Activated naive CD8-positive, alpha-beta T cell treated with anti-CD3 and anti-CD28 coated beads, Interleukin-2, amount 50 U/mL, for 24 hours (primary cell): ENCODE measurements at regions not wholly inside any gene's neighbourhood (a gene's known extent, or its start where the extent isn't known, plus 50 kb on each side); places are given as distances from the start of the nearest gene placed in this dataset.

ENCODE experiments used
- ATAC-seq: fragments of 150-1000 bp; cut with Tn5 transposase; one replicate; pipeline ENCODE4 v1.10.0; 2021
- DNase-seq: peaks from one replicate; pipeline ENCODE4 v3.0.0; 2021
- H3K27ac Mint-ChIP-seq: one replicate; pipeline ENCODE4 v1.8.0; 2021; ENCODE audit warnings: mild to moderate bottlenecking, mixed read lengths
- H3K27me3 Mint-ChIP-seq: one replicate; pipeline ENCODE4 v1.8.0; 2021; ENCODE audit warnings: mixed read lengths
- H3K36me3 Mint-ChIP-seq: one replicate; pipeline ENCODE4 v1.8.0; 2021; ENCODE audit warnings: low read depth, mixed read lengths
- H3K4me1 Mint-ChIP-seq: one replicate; pipeline ENCODE4 v1.8.0; 2021; ENCODE audit warnings: mixed read lengths
- H3K4me3 Mint-ChIP-seq: one replicate; pipeline ENCODE4 v1.8.0; 2021; ENCODE audit warnings: mild to moderate bottlenecking, moderate library complexity, mixed read lengths
- H3K9me3 Mint-ChIP-seq: one replicate; pipeline ENCODE4 v1.8.0; 2021; ENCODE audit warnings: mixed read lengths

DNA sequence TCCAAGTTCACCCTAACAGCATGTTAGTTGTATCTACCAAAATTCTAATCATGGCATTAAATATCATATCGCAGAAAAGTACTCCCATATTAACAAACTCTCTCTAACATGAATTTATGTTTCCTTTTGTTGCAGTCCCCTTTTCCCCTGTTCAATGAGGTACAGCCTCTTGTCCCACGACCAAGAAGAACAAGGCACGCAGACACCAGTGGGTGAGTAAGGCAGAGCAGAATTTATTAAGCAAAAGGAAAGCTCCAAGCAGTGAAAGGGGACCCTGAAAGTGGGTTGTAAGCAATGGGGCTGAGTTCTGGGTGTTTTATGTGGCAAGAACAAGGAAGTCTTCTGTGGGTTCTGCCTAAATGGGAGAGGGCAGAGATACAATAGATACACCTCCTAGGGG, 183.5 kb downstream of the LURAP1L start:
- H3K27me3 Mint-ChIP-seq: no peaks in the 10 kb centered on the region
- no peaks in the 10 kb centered on the region for H3K4me1 Mint-ChIP-seq
- no peak overlapping the region for H3K4me3 Mint-ChIP-seq
- DNase-seq: no peak
- no peaks in the 10 kb centered on the region for H3K36me3 Mint-ChIP-seq
- H3K27ac Mint-ChIP-seq: no peak overlapping the region
- peaks cover 9% of the 10 kb centered on the region for H3K9me3 Mint-ChIP-seq
- ATAC-seq: no peak

DNA sequence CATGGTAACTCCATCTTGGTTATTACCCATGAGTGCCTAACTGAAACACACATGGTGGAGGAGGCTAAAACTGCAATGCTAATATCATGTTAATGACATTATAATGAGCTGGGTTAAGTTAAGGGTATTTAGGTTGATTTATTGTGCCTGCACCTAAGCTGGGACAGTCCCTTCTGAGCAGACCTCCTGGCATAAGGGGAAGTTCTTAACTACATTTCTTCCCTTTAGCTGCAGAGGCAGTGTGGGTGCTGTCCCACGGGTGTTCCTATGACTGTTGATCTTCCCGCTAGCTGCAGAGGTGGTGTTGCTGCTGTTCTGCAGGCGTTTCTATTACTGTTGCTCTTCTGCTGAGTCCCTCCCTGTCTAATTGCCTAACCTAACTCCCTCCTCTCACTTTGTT, 183.9 kb downstream of the LURAP1L start:
- Mint-ChIP-seq H3K36me3 (no peaks in the 10 kb centered on the region), H3K27ac (no peak overlapping the region), H3K9me3 (peaks cover 9% of the 10 kb centered on the region), H3K4me3 (no peak overlapping the region), H3K27me3 (no peaks in the 10 kb centered on the region), H3K4me1 (no peaks in the 10 kb centered on the region)
- no peak for ATAC-seq
- no peak for DNase-seq

GRCh38 chr9:12961276-12961809, 186.5 kb downstream of the LURAP1L start:
- H3K4me1 Mint-ChIP-seq: no peaks in the 10 kb centered on the region
- ATAC-seq (no peak), DNase-seq (no peak)
- H3K27ac Mint-ChIP-seq: no peak overlapping the region
- no peak overlapping the region for H3K4me3 Mint-ChIP-seq
- peaks cover 9% of the 10 kb centered on the region for H3K9me3 Mint-ChIP-seq
- H3K36me3 Mint-ChIP-seq: no peaks in the 10 kb centered on the region
- H3K27me3 Mint-ChIP-seq: no peaks in the 10 kb centered on the region

DNA sequence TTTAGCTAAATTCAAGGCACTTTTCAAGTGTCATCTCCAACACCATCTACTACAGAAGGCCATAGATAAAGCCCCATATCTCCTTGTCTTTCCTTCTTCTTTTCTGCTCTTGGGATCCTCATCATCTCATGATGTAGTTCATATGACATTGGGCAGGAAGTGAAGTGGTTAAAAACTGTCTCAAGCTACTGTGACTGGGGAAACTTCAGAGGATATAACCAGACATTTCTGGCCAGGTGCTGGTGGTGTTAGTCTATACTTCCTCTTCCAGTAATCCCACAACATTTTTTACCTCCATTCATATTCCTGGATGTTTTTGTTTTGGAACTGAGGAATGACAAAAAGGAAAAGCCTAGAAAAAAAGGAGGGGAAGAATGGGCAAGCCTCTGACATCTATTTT, 188.7 kb downstream of the LURAP1L start:
- no peaks in the 10 kb centered on the region for H3K9me3 Mint-ChIP-seq
- DNase-seq: no peak
- H3K27me3 Mint-ChIP-seq: no peaks in the 10 kb centered on the region
- no peaks in the 10 kb centered on the region for H3K36me3 Mint-ChIP-seq
- no peak overlapping the region for H3K4me3 Mint-ChIP-seq
- no peak overlapping the region for H3K27ac Mint-ChIP-seq
- ATAC-seq: no peak
- H3K4me1 Mint-ChIP-seq: no peaks in the 10 kb centered on the region

DNA sequence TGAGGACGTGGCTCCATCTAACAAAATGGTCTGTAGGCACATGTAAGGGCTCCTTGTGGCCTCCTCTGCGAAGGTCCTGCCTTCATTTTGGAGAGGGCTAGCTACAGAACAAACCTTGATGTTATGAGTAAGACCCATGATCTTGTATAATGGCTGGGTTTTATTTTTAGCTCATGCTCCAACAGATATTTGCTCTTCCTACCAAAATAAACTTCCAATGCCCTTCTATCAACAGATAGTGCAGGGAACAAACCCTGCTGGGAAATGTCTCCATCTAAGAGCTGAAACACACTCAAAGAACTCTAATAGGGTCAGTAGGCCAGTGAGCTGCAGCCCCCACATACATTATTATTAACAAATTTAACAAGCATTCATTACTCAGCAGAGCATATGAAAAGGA, 189.5 kb downstream of the LURAP1L start:
- Mint-ChIP-seq H3K36me3 (no peaks in the 10 kb centered on the region), H3K9me3 (no peaks in the 10 kb centered on the region), H3K27ac (no peak overlapping the region), H3K4me1 (no peaks in the 10 kb centered on the region), H3K27me3 (no peaks in the 10 kb centered on the region), H3K4me3 (no peak overlapping the region)
- ATAC-seq (no peak), DNase-seq (no peak)

- DNase-seq (no peak), ATAC-seq (no peak)
- no peaks in the 10 kb centered on the region for H3K4me1 Mint-ChIP-seq
- H3K27me3 Mint-ChIP-seq: no peaks in the 10 kb centered on the region
- H3K9me3 Mint-ChIP-seq: peaks cover under 1% of the 10 kb centered on the region
- no peak overlapping the region for H3K27ac Mint-ChIP-seq
- H3K4me3 Mint-ChIP-seq: no peak overlapping the region
- H3K36me3 Mint-ChIP-seq: no peaks in the 10 kb centered on the region
These were observed 190.5 kb downstream of the LURAP1L start for GRCh38 chr9:12965303-12965702.

DNA sequence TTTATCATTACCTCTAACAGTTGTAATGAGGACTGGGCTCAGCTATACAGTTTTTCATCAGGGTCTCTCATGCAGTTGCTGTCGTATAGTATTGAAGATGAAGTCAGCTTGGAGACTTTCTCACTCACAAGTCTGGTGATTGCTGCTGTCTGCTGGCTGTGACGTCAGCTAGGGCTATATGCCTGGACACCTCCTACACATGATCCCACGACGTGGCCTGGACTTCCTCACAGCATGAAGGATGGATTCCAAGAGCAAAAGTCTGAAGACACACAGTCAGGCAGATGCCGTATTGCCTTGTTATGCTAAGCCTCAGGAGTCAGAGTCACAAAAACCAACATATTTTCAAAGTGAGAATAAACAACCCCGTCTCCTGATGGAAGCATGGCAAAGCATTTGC, 193.3 kb downstream of the LURAP1L start:
- Mint-ChIP-seq H3K9me3 (peaks cover 5% of the 10 kb centered on the region), H3K36me3 (no peaks in the 10 kb centered on the region), H3K27ac (no peak overlapping the region), H3K4me3 (no peak overlapping the region), H3K27me3 (no peaks in the 10 kb centered on the region), H3K4me1 (no peaks in the 10 kb centered on the region)
- ATAC-seq: no peak
- no peak for DNase-seq

- Mint-ChIP-seq H3K9me3 (peaks cover 12% of the 10 kb centered on the region), H3K27me3 (no peaks in the 10 kb centered on the region), H3K36me3 (no peaks in the 10 kb centered on the region), H3K27ac (no peak overlapping the region), H3K4me1 (no peaks in the 10 kb centered on the region), H3K4me3 (no peak overlapping the region)
- DNase-seq (no peak), ATAC-seq (no peak)
These were observed 198.1 kb downstream of the LURAP1L start for GRCh38 chr9:12972608-12973589.

GRCh38 chr9:12973710-12974109, 198.9 kb downstream of the LURAP1L start:
- no peak overlapping the region for H3K27ac Mint-ChIP-seq
- H3K36me3 Mint-ChIP-seq: no peaks in the 10 kb centered on the region
- H3K9me3 Mint-ChIP-seq: peaks cover 15% of the 10 kb centered on the region
- no peaks in the 10 kb centered on the region for H3K27me3 Mint-ChIP-seq
- no peaks in the 10 kb centered on the region for H3K4me1 Mint-ChIP-seq
- no peak overlapping the region for H3K4me3 Mint-ChIP-seq
- DNase-seq (no peak), ATAC-seq (no peak)

DNA sequence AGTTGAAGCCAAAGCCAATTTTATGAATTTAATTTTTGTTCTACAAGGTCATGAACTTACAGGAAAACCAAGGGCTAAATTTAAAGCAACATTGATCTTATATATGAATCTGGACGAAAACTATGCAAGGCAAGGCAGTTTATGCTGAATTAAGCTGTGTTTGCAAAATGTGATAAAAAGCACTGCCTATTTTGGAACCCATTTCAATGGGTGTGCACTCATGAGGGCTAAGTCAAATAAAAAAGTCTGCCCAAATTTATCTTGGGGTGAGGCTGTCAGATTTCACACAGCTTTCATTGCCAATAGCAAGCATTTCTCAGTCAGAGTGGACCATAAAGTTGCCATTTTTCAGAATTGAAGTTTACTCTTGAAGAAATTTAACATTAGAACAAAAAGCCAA, 199.9 kb downstream of the LURAP1L start:
- Mint-ChIP-seq H3K36me3 (no peaks in the 10 kb centered on the region), H3K9me3 (peaks cover 15% of the 10 kb centered on the region), H3K27ac (no peak overlapping the region), H3K4me1 (no peaks in the 10 kb centered on the region), H3K27me3 (no peaks in the 10 kb centered on the region), H3K4me3 (no peak overlapping the region)
- DNase-seq: no peak
- ATAC-seq: no peak

- H3K9me3 Mint-ChIP-seq: peaks cover 13% of the 10 kb centered on the region
- ATAC-seq (no peak), DNase-seq (no peak)
- H3K27ac Mint-ChIP-seq: no peak overlapping the region
- no peaks in the 10 kb centered on the region for H3K36me3 Mint-ChIP-seq
- H3K4me3 Mint-ChIP-seq: no peak overlapping the region
- no peaks in the 10 kb centered on the region for H3K27me3 Mint-ChIP-seq
- no peaks in the 10 kb centered on the region for H3K4me1 Mint-ChIP-seq
These were observed 200.7 kb downstream of the LURAP1L start for GRCh38 chr9:12975496-12975895.

DNA sequence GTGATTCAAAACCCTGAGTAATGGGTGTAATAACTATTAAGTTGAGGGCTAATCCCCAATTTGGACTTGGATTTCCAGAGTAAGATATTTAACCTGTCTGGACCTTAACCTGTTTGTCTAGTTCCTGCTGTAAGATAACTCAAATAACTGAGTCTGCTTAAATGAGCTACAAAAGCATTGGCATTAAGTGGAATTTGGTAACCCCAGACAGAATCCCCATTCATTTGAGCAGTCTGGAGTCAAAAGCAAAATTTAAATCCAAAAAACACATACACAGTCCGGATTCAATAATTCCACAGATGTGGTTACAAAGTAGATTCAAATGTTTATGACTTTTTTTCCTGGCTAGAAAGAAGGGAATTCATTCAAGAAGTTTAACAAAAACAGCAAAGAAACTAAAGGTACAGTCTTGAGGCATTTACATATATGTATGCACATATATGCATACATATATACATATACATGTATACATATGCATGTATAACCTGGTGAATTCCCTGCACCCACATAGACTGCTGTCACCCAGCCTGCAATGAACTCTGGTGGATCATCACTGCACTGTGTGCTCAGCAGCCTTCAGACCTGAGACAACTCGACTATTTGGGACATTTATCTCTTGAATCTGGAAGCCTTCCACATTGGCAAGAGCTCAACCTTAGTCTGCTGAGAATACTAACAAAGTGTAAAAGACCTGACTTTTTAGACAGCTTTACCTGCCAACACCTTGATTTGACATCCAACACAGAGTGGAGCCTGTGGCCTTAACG, 205.4 kb downstream of the LURAP1L start:
- H3K4me3 Mint-ChIP-seq: no peak overlapping the region
- no peaks in the 10 kb centered on the region for H3K27me3 Mint-ChIP-seq
- H3K4me1 Mint-ChIP-seq: no peaks in the 10 kb centered on the region
- H3K27ac Mint-ChIP-seq: no peak overlapping the region
- peaks cover 17% of the 10 kb centered on the region for H3K9me3 Mint-ChIP-seq
- DNase-seq (no peak), ATAC-seq (no peak)
- no peaks in the 10 kb centered on the region for H3K36me3 Mint-ChIP-seq

DNA sequence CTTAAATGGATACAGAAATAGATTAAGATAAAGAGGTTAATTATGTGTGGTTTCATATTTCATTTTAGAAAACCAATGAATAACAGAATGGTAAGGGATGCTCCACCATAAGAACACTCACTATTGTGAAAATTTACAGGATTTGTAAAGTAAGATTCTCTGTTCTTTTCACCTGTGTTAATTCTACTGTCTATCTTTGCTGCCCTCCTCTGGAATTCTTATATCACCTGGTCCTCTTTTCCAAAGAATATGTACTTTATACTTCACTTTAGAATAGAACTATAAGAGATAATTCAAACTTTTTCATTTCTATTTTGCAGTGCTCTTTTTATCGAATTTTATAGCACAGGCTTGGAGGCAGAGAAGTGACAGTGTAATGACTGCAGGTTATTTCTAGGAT, 213.4 kb downstream of the LURAP1L start:
- Mint-ChIP-seq H3K4me3 (no peak overlapping the region), H3K4me1 (no peaks in the 10 kb centered on the region)

GRCh38 chr9:12989669-12990068, 214.8 kb downstream of the LURAP1L start:
- no peaks in the 10 kb centered on the region for H3K4me1 Mint-ChIP-seq
- ATAC-seq (no peak), DNase-seq (no peak)
- H3K9me3 Mint-ChIP-seq: peaks cover 7% of the 10 kb centered on the region
- H3K27me3 Mint-ChIP-seq: no peaks in the 10 kb centered on the region
- no peak overlapping the region for H3K27ac Mint-ChIP-seq
- H3K36me3 Mint-ChIP-seq: no peaks in the 10 kb centered on the region
- no peak overlapping the region for H3K4me3 Mint-ChIP-seq

More for the DNA sequence above, 213.4 kb downstream of the LURAP1L start:
- no peak overlapping the region for H3K27ac Mint-ChIP-seq
- no peaks in the 10 kb centered on the region for H3K27me3 Mint-ChIP-seq
- H3K36me3 Mint-ChIP-seq: no peaks in the 10 kb centered on the region
- H3K9me3 Mint-ChIP-seq: peaks cover 7% of the 10 kb centered on the region
- DNase-seq (no peak), ATAC-seq (no peak)

GRCh38 chr9:12993466-12993865, 218.6 kb downstream of the LURAP1L start:
- Mint-ChIP-seq H3K36me3 (no peaks in the 10 kb centered on the region), H3K27me3 (no peaks in the 10 kb centered on the region), H3K4me3 (no peak overlapping the region), H3K27ac (no peak overlapping the region), H3K9me3 (peaks cover 7% of the 10 kb centered on the region), H3K4me1 (no peaks in the 10 kb centered on the region)
- ATAC-seq (no peak), DNase-seq (no peak)
